Type B pancreatic cell (in vitro differentiated cells): ENCODE measurements at regions not wholly inside any gene's neighbourhood (a gene's known extent, or its start where the extent isn't known, plus 50 kb on each side); places are given as distances from the start of the nearest gene placed in this dataset.

ENCODE experiments used
- DNase-seq: peaks from one replicate; pipeline ENCODE4 v3.0.0; 2021; ENCODE audit warnings: mixed read lengths; ENCODE audit not compliant: unreplicated experiment; ENCODE audit errors: extremely low spot score
- H3K27ac Mint-ChIP-seq: 2 replicates; pipeline ENCODE4 v1.8.0; 2021; ENCODE audit warnings: mild to moderate bottlenecking, mixed read lengths
- H3K27me3 Mint-ChIP-seq: 2 replicates; pipeline ENCODE4 v1.8.0; 2021; ENCODE audit warnings: mixed read lengths
- H3K36me3 Mint-ChIP-seq: 2 replicates; pipeline ENCODE4 v1.8.0; 2021; ENCODE audit warnings: mixed read lengths
- H3K4me1 Mint-ChIP-seq: one replicate; pipeline ENCODE4 v1.8.0; 2021; ENCODE audit warnings: mixed read lengths; ENCODE audit not compliant: unreplicated experiment
- H3K4me3 Mint-ChIP-seq: 2 replicates; pipeline ENCODE4 v1.8.0; 2021; ENCODE audit warnings: mild to moderate bottlenecking, mixed read lengths
- H3K9me3 Mint-ChIP-seq: 2 replicates; pipeline ENCODE4 v1.8.0; 2021; ENCODE audit warnings: mixed read lengths
- TF ChIP-seq, protein P1 (sequence below): fragments of 200-600 bp; sonication (generic); conservative IDR thresholded peaks from 2 replicates; pipeline ENCODE4 v1.5.0; 2021; ENCODE audit warnings: antibody characterized with exemption, mild to moderate bottlenecking

DNA sequence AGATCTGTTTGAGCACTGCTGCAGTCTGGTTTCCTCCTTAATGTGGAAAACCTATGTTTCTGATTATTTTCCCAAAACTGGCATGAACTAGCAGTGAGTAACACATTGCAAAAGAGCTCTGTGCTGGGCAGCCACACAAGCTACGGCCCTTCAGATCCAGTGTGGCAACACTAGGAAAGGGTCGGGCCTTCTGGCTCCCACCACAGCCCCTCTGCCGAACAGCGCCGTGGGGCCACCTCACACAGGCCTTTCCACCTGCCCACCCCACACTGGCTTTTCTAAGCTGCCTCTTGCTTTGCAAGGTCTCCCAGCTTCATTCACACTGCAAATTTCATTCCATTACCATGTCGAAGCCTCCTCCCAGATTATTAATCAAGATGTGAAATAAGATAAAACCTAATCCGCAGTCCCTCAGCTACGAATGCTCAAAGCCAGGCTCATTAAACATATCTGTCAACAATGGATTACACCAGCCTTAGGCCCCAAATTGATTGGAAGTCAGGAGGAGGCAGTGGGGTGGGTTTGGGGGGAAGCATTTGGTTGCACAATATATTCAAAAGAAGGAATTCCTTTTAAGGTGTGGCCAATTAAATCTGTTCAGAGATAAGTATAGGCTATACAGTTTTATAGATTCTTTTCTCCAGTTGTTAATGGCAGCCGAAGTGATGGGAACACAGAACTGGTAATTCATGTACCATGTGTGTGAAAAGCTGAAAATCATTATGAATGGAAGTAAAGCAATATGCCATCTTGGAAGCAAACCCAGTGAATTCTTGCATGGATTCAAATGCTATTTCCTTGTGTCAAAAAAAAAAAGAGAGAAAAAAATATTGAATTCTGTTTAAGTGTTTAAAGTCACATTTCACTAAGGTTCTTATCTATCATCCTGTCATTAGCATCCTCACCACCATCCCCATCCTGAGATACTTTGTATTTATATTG is 223.7 kb downstream of the MTERF1 start:
- Mint-ChIP-seq H3K4me1 (peaks cover 22% of the 10 kb centered on the region), H3K9me3 (no peaks in the 10 kb centered on the region), H3K4me3 (peak overlapping the region; percentile 4), H3K27ac (peak overlapping the region; percentile 77), H3K27me3 (peaks cover 5% of the 10 kb centered on the region), H3K36me3 (no peaks in the 10 kb centered on the region)
- DNase-seq = no peak
- TF ChIP-seq, protein P1, sequence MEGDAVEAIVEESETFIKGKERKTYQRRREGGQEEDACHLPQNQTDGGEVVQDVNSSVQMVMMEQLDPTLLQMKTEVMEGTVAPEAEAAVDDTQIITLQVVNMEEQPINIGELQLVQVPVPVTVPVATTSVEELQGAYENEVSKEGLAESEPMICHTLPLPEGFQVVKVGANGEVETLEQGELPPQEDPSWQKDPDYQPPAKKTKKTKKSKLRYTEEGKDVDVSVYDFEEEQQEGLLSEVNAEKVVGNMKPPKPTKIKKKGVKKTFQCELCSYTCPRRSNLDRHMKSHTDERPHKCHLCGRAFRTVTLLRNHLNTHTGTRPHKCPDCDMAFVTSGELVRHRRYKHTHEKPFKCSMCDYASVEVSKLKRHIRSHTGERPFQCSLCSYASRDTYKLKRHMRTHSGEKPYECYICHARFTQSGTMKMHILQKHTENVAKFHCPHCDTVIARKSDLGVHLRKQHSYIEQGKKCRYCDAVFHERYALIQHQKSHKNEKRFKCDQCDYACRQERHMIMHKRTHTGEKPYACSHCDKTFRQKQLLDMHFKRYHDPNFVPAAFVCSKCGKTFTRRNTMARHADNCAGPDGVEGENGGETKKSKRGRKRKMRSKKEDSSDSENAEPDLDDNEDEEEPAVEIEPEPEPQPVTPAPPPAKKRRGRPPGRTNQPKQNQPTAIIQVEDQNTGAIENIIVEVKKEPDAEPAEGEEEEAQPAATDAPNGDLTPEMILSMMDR = no peak

DNA sequence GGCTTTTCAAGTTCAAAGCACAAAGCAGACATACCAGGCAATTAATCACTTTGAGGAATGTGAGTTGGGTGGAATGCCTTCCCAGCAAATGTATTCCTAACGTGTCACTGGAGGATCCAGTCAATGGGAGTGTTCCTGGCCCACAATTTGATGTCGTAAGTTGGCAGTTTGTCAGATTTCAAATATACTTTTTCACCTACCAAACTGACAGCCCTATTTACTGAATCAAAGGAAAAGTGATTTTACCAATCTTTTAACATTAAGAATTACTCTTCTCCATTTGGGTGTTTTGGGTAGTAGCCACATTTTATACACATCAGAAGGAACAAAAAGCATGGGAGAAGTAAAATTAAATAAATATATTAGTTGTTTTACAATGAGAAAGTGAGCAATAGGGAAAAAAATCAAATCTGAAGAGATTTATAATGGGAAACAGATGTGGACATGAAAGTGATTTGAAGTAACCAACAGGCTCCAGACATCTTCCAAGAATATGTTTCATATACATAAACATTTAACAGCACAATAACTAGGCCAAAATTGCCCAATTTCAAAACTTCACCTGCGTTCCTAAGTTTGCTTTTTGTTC is 222.9 kb downstream of the MTERF1 start:
- Mint-ChIP-seq H3K4me1 (peaks cover 22% of the 10 kb centered on the region), H3K36me3 (no peaks in the 10 kb centered on the region), H3K4me3 (no peak overlapping the region), H3K27me3 (no peaks in the 10 kb centered on the region), H3K27ac (peak overlapping the region; percentile 77), H3K9me3 (no peaks in the 10 kb centered on the region)
- TF ChIP-seq, protein P1 = no peak
- DNase-seq = no peak

DNA sequence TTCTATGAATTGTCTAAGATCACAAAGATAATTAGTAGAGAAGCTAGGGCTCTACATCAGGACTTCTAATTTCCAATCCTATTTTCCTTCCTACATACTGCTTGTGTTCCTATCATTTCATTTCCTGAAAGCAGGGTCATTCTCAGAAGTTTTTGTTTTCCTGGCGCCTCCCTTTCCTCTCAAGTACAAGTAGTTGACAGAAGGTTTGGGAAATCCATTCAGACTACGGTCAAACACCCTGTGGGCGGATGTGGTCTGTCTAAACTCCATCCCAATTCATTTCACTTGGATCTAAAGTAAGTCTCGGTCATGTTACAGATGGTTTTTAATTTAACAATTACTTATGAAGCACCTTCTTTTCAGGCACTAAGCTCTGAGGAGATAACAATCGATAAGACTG is 221.4 kb downstream of the MTERF1 start:
- TF ChIP-seq, protein P1 = no peak
- DNase-seq = no peak
- H3K4me1 Mint-ChIP-seq = peaks cover 14% of the 10 kb centered on the region
- no peak overlapping the region for H3K27ac Mint-ChIP-seq
- no peaks in the 10 kb centered on the region for H3K27me3 Mint-ChIP-seq
- no peaks in the 10 kb centered on the region for H3K9me3 Mint-ChIP-seq
- H3K36me3 Mint-ChIP-seq = no peaks in the 10 kb centered on the region
- no peak overlapping the region for H3K4me3 Mint-ChIP-seq

DNA sequence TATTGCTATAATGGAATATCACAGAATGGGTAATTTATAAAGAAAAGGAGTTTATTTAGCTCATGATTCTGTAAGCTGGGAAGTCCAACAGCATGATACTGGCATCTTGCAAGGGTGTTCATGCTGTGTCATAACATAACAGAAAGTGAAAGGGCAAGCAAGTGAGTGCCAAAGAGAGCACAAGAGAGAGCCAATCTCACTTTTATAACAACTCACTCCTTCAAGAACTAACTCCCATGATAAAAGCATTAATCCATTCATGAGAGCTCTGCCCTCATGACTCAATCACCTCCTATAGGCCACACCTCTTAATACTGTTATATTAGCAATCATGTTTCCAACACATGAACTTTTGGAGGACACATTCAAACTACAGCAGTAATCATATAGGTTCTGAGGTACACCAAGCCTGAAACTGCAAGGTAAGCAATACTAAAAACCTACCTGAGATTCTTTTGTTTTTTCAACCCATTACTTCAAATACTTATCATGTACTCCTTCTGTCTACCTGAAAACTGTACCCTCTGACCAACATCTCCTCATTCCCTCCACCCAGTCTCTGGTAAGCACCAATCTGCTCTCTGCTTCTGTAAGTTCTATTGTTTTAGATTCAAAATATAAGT is 219.7 kb downstream of the MTERF1 start:
- H3K4me1 Mint-ChIP-seq = peaks cover 14% of the 10 kb centered on the region
- H3K27me3 Mint-ChIP-seq = no peaks in the 10 kb centered on the region
- no peak overlapping the region for H3K27ac Mint-ChIP-seq
- TF ChIP-seq, protein P1 = no peak
- no peak for DNase-seq
- H3K9me3 Mint-ChIP-seq = no peaks in the 10 kb centered on the region
- H3K4me3 Mint-ChIP-seq = no peak overlapping the region
- no peaks in the 10 kb centered on the region for H3K36me3 Mint-ChIP-seq

DNA sequence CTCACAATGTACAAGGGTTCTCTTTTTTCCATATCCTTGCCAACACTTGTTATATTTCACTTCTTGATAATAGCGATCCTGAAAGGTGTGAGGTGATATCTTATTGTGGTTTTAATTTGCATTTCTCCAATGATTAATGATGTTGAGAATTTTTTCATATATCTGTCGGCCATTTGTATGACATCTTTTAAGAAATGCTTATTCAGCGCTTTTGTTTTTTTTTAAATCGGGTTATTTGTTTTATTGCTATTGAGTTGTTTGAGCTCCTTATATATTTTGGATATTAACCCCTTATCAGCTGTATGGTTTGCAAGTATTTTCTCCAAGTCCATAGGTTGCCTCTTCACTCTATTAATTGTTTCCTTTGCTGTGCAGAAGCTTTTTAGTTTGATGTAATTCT is 218.8 kb downstream of the MTERF1 start:
- H3K4me3 Mint-ChIP-seq = no peak overlapping the region
- peaks cover 12% of the 10 kb centered on the region for H3K4me1 Mint-ChIP-seq
- no peaks in the 10 kb centered on the region for H3K27me3 Mint-ChIP-seq
- DNase-seq = no peak
- H3K9me3 Mint-ChIP-seq = no peaks in the 10 kb centered on the region
- TF ChIP-seq, protein P1 = no peak
- H3K27ac Mint-ChIP-seq = no peak overlapping the region
- no peaks in the 10 kb centered on the region for H3K36me3 Mint-ChIP-seq
